ENCODE measurements at regions not wholly inside any gene's neighbourhood (a gene's known extent, or its start where the extent isn't known, plus 50 kb on each side); places are given as distances from the start of the nearest gene placed in this dataset.
"Not testable (repeated sequence)": the region's sequence is repeated elsewhere in the genome, so short reads cannot be mapped to it uniquely, and the experiment has no call there.

GRCh38 chr4:20087522-20087911 is 164.2 kb upstream of the SLIT2 start:
- Histone ChIP-seq H3K36me3 (no peaks in the 10 kb centered on the region), H3K4me1 (no peaks in the 10 kb centered on the region), H3K27me3 (no peaks in the 10 kb centered on the region; the same call in 1 of the 2 replicates), H3K4me3 (no peak overlapping the region), H3K27ac (no peak overlapping the region), H3K9me3 (replicated peaks) (no peaks in the 10 kb centered on the region)
- DNase-seq, result no peak

GRCh38 chr4:20086799-20087521 is 164.7 kb upstream of the SLIT2 start:
- Histone ChIP-seq H3K4me3 (no peak overlapping the region), H3K36me3 (no peaks in the 10 kb centered on the region), H3K9me3 (replicated peaks) (no peaks in the 10 kb centered on the region), H3K27me3 (no peaks in the 10 kb centered on the region; the same call in 1 of the 2 replicates), H3K27ac (no peak overlapping the region), H3K4me1 (no peaks in the 10 kb centered on the region)
- DNase-seq, result no peak

GRCh38 chr4:20086067-20086798 is 165.5 kb upstream of the SLIT2 start:
- Histone ChIP-seq H3K27ac (no peak overlapping the region), H3K4me1 (no peaks in the 10 kb centered on the region), H3K9me3 (replicated peaks) (no peaks in the 10 kb centered on the region), H3K27me3 (no peaks in the 10 kb centered on the region; the same call in 1 of the 2 replicates), H3K36me3 (no peaks in the 10 kb centered on the region), H3K4me3 (no peak overlapping the region)
- DNase-seq, result no peak

DNA sequence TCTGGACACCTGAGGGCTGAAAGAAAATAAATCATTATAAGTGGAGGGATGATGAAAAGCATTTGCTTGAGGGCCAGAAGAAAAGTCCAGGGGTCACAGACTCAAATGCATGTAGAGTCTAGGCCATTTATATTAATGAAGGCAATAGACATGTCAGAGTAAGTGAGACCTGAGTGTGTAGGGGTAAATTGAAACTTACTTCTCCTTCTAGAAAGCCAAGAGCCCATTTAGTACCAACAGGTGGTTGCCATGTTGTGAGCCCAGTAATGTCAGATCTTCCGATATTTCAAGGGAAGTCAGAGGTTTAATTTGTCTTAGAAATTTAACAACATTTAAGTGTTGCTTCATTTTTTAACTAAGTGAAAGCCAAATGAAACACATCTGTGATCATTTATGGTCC is 166.1 kb upstream of the SLIT2 start:
- H3K36me3 ChIP-seq, result no peaks in the 10 kb centered on the region
- H3K27ac ChIP-seq, result no peak overlapping the region
- H3K9me3 ChIP-seq (replicated peaks), result no peaks in the 10 kb centered on the region
- H3K27me3 ChIP-seq, result no peaks in the 10 kb centered on the region; the same call in 1 of the 2 replicates
- H3K4me1 ChIP-seq, result no peaks in the 10 kb centered on the region
- no peak overlapping the region for H3K4me3 ChIP-seq
- no peak for DNase-seq

- H3K9me3 ChIP-seq (replicated peaks), result no peaks in the 10 kb centered on the region
- H3K27me3 ChIP-seq, result no peaks in the 10 kb centered on the region; the same call in 1 of the 2 replicates
- no peak for DNase-seq
- H3K4me3 ChIP-seq, result no peak overlapping the region
- H3K36me3 ChIP-seq, result no peaks in the 10 kb centered on the region
- no peaks in the 10 kb centered on the region for H3K4me1 ChIP-seq
- no peak overlapping the region for H3K27ac ChIP-seq
These were observed 166.5 kb upstream of the SLIT2 start for GRCh38 chr4:20085156-20085555.

- no peaks in the 10 kb centered on the region for H3K9me3 ChIP-seq (replicated peaks)
- no peaks in the 10 kb centered on the region; the same call in 1 of the 2 replicates for H3K27me3 ChIP-seq
- H3K4me3 ChIP-seq, result no peak overlapping the region
- no peaks in the 10 kb centered on the region for H3K4me1 ChIP-seq
- H3K27ac ChIP-seq, result no peak overlapping the region
- H3K36me3 ChIP-seq, result no peaks in the 10 kb centered on the region
- DNase-seq, result no peak
These were observed 167.2 kb upstream of the SLIT2 start for GRCh38 chr4:20084488-20084887.

GRCh38 chr4:20078644-20079043 is 173.1 kb upstream of the SLIT2 start:
- Histone ChIP-seq H3K9me3 (replicated peaks) (no peaks in the 10 kb centered on the region), H3K27me3 (no peaks in the 10 kb centered on the region), H3K36me3 (no peaks in the 10 kb centered on the region), H3K27ac (no peak overlapping the region), H3K4me3 (no peak overlapping the region), H3K4me1 (no peaks in the 10 kb centered on the region)
- DNase-seq, result no peak

DNA sequence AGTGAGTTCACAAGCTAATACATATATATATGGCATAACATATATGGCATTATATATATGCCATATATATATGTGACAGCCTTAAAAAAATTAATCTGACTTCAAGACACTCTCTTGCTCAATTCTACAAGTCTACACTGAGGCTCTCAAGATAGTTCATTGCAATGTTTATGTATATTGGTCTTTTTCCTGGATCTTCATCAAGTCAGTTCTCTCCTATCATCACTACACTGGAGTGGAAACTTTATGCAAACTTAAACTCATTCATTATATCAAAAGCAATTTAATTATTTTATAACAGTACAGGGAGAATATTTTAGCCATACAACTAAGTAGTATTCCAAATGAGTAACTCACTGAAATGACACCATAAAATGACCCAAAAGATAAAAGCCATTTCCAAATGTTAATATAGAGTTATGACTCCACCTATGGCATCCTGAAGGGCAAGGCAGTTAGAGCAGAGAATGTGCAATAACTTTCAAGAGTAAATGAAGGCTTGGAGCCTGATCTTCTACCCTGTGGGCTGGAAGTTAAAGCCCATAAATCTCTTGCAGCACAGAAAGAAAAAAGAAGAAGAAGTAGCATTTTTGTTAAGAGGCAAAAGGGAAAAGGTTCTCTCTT is 176.3 kb upstream of the SLIT2 start:
- H3K4me1 ChIP-seq, result no peaks in the 10 kb centered on the region
- DNase-seq, result no peak
- no peaks in the 10 kb centered on the region for H3K9me3 ChIP-seq (replicated peaks)
- no peak overlapping the region for H3K4me3 ChIP-seq
- no peaks in the 10 kb centered on the region for H3K36me3 ChIP-seq
- no peaks in the 10 kb centered on the region for H3K27me3 ChIP-seq
- no peak overlapping the region for H3K27ac ChIP-seq

- Histone ChIP-seq H3K9me3 (replicated peaks) (no peaks in the 10 kb centered on the region), H3K27ac (no peak overlapping the region), H3K4me3 (no peak overlapping the region), H3K36me3 (no peaks in the 10 kb centered on the region), H3K27me3 (no peaks in the 10 kb centered on the region), H3K4me1 (no peaks in the 10 kb centered on the region)
- DNase-seq, result no peak
These were observed 177.3 kb upstream of the SLIT2 start for GRCh38 chr4:20074450-20074849.

- no peaks in the 10 kb centered on the region for H3K36me3 ChIP-seq
- H3K4me3 ChIP-seq, result no peak overlapping the region
- DNase-seq, result no peak
- no peaks in the 10 kb centered on the region for H3K27me3 ChIP-seq
- no peaks in the 10 kb centered on the region for H3K9me3 ChIP-seq (replicated peaks)
- no peaks in the 10 kb centered on the region for H3K4me1 ChIP-seq
- H3K27ac ChIP-seq, result no peak overlapping the region
These were observed 185.8 kb upstream of the SLIT2 start for GRCh38 chr4:20065952-20066351.

DNA sequence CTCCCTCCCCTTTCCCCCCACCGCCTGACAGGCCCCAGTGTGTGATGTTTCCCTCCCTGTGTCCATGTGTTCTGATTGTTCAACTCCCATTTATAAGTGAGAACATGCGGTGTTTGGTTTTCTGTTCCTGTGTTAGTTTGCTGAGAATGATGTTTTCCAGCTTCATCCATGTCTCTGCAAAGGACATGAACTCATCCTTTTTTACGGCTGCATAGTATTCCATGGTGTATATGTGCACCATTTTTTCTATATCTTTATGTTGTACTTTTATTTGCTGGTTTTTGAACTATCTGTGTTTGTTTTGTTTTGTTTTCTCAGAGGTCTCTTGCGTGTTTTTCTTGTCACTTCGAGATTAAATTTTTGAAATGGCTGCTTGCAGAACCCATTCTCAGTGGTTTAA is 188.8 kb upstream of the SLIT2 start:
- not testable (repeated sequence) for H3K36me3 ChIP-seq; H3K27ac ChIP-seq; H3K9me3 ChIP-seq (replicated peaks); H3K4me3 ChIP-seq; DNase-seq; H3K27me3 ChIP-seq; H3K4me1 ChIP-seq

- H3K4me1 ChIP-seq, result no peaks in the 10 kb centered on the region
- no peaks in the 10 kb centered on the region for H3K9me3 ChIP-seq (replicated peaks)
- DNase-seq, result no peak
- H3K36me3 ChIP-seq, result no peaks in the 10 kb centered on the region
- no peak overlapping the region for H3K27ac ChIP-seq
- H3K4me3 ChIP-seq, result no peak overlapping the region
- H3K27me3 ChIP-seq, result no peaks in the 10 kb centered on the region
These were observed 189.7 kb upstream of the SLIT2 start for GRCh38 chr4:20062054-20062453.

- Histone ChIP-seq H3K27ac (no peak overlapping the region), H3K9me3 (replicated peaks) (no peaks in the 10 kb centered on the region), H3K36me3 (no peaks in the 10 kb centered on the region), H3K4me3 (no peak overlapping the region), H3K27me3 (no peaks in the 10 kb centered on the region), H3K4me1 (no peaks in the 10 kb centered on the region)
- no peak for DNase-seq
These were observed 200.9 kb upstream of the SLIT2 start for GRCh38 chr4:20050768-20051167.

DNA sequence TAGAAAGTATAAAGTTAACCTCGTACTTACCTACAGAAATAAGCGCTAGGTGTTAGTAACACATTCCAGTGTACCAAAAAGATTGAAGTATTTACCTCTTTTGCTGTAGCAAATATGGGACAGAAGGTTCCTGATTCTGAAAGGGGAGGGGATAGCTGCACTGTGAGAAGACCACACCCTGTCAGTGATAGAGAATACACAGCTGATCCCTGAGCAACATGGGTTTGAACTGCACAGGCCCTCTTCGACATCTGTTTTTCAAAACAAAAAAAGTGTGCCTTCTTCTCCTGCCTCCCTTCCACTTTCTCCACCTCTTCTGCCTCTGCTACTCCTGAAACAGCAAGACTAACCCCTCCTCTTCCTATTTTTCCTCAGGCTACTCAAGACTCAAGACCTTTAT is 201.8 kb upstream of the SLIT2 start:
- H3K4me3 ChIP-seq, result no peak overlapping the region
- H3K9me3 ChIP-seq (replicated peaks), result no peaks in the 10 kb centered on the region
- no peak overlapping the region for H3K27ac ChIP-seq
- no peaks in the 10 kb centered on the region for H3K36me3 ChIP-seq
- no peak for DNase-seq
- no peaks in the 10 kb centered on the region for H3K27me3 ChIP-seq
- no peaks in the 10 kb centered on the region for H3K4me1 ChIP-seq

GRCh38 chr4:20046931-20047677 is 204.6 kb upstream of the SLIT2 start:
- no peak for DNase-seq
- Histone ChIP-seq H3K4me1 (no peaks in the 10 kb centered on the region), H3K4me3 (no peak overlapping the region), H3K27me3 (no peaks in the 10 kb centered on the region), H3K36me3 (no peaks in the 10 kb centered on the region), H3K27ac (no peak overlapping the region), H3K9me3 (replicated peaks) (no peaks in the 10 kb centered on the region)

Data from SJCRH30 (cell line).